Liver (tissue), 8 donors: ENCODE measurements at regions not wholly inside any gene's neighbourhood (a gene's known extent, or its start where the extent isn't known, plus 50 kb on each side); places are given as distances from the start of the nearest gene placed in this dataset.

Experiments used
- DNase-seq: peaks from one replicate; pipeline ENCODE4 v3.0.0-alpha.2; 2017; ENCODE audit warnings: low spot score
- H3K27ac ChIP-seq, 2 donors: one replicate each; pipeline ENCODE4 v1.7.0; 2013; ENCODE audit warnings: inconsistent platforms in 2 of 2, low read length in 2 of 2, control low read depth in 1 of 2, low read depth in 1 of 2, mild to moderate bottlenecking in 1 of 2
- H3K27me3 ChIP-seq, 4 donors: one replicate each; pipeline versions ENCODE4 v1.6.1 to v1.7.0; 2013; ENCODE audit warnings: low read length in 3 of 4, inconsistent platforms in 1 of 4, mild to moderate bottlenecking in 1 of 4, moderate library complexity in 1 of 4; ENCODE audit not compliant: control insufficient read depth in 4 of 4, insufficient read depth in 4 of 4
- H3K36me3 ChIP-seq, 4 donors: one replicate each; pipeline versions ENCODE4 v1.6.1 to v1.7.0; 2013; ENCODE audit warnings: low read length in 3 of 4, mild to moderate bottlenecking in 3 of 4, low read depth in 1 of 4, moderate library complexity in 1 of 4; ENCODE audit not compliant: control insufficient read depth in 4 of 4, insufficient read depth in 3 of 4
- H3K4me1 ChIP-seq, 4 donors: one replicate each; pipeline versions ENCODE4 v1.6.1 to v1.7.0; 2013; ENCODE audit warnings: low read length in 3 of 4, mild to moderate bottlenecking in 3 of 4, moderate library complexity in 1 of 4; ENCODE audit not compliant: control insufficient read depth in 4 of 4, insufficient read depth in 4 of 4
- H3K4me3 ChIP-seq, 3 donors: one replicate each; pipeline versions ENCODE4 v1.6.1 to v1.7.0; 2013; ENCODE audit warnings: low read length in 3 of 3, control low read depth in 1 of 3, low read depth in 1 of 3, mild to moderate bottlenecking in 1 of 3
- H3K9ac ChIP-seq, 2 donors: one replicate each; pipeline ENCODE4 v1.7.0; 2013; ENCODE audit warnings: low read length in 2 of 2, mild to moderate bottlenecking in 2 of 2, moderate library complexity in 2 of 2, control low read depth in 1 of 2, low read depth in 1 of 2
- H3K9me3 ChIP-seq, 4 donors: one replicate each; pipeline versions ENCODE4 v1.6.1 to v1.7.0; 2013; ENCODE audit warnings: low read length in 3 of 4; ENCODE audit not compliant: control insufficient read depth in 4 of 4
- EGR1 ChIP-seq, 2 donors: IDR thresholded peaks; 2 replicates each; pipeline ENCODE4 v1.6.1; 2016 to 2018; ENCODE audit warnings: antibody characterized with exemption in 2 of 2, low read depth in 2 of 2
- FOXA1 ChIP-seq: IDR thresholded peaks from 2 replicates; pipeline ENCODE4 v1.6.1; 2016; ENCODE audit warnings: antibody characterized with exemption
- FOXA2 ChIP-seq: IDR thresholded peaks from 2 replicates; pipeline ENCODE4 v1.6.1; 2016; ENCODE audit warnings: antibody characterized with exemption
- GABPA ChIP-seq, 2 donors: IDR thresholded peaks in 1 of 2; conservative IDR thresholded peaks in 1 of 2; 2 replicates each; pipeline ENCODE4 v1.6.1; 2016; ENCODE audit warnings: antibody characterized with exemption in 2 of 2, mild to moderate bottlenecking in 1 of 2, moderate library complexity in 1 of 2
- HNF4A ChIP-seq, 2 donors: conservative IDR thresholded peaks; 2 replicates each; pipeline ENCODE4 v1.6.1; 2016; ENCODE audit warnings: antibody characterized with exemption in 2 of 2, mild to moderate bottlenecking in 2 of 2
- HNF4G ChIP-seq: IDR thresholded peaks from 2 replicates; pipeline ENCODE4 v1.6.1; 2016; ENCODE audit warnings: antibody characterized with exemption
- JUND ChIP-seq, 2 donors: IDR thresholded peaks; 2 replicates each; pipeline ENCODE4 v1.6.1; 2016; ENCODE audit warnings: antibody characterized with exemption in 2 of 2
- NR2F2 ChIP-seq: IDR thresholded peaks from 2 replicates; pipeline ENCODE4 v1.6.1; 2016; ENCODE audit warnings: antibody characterized with exemption
- RAD21 ChIP-seq, 2 donors: IDR thresholded peaks; 2 replicates each; pipeline ENCODE4 v1.6.1; 2016; ENCODE audit warnings: antibody characterized with exemption in 2 of 2, mild to moderate bottlenecking in 2 of 2
- RXRA ChIP-seq, 2 donors: IDR thresholded peaks; 2 replicates each; pipeline ENCODE4 v1.6.1; 2017 to 2018; ENCODE audit warnings: antibody characterized with exemption in 2 of 2, mild to moderate bottlenecking in 1 of 2
- SP1 ChIP-seq: IDR thresholded peaks from 2 replicates; pipeline ENCODE4 v1.6.1; 2018; ENCODE audit warnings: antibody characterized with exemption, mild to moderate bottlenecking
- YY1 ChIP-seq: IDR thresholded peaks from 2 replicates; pipeline ENCODE4 v1.6.1; 2016; ENCODE audit warnings: antibody characterized with exemption, mild to moderate bottlenecking
- WGBS: extraction: QIAGEN DNeasy Blood & Tissue Kit; methylation state at CpG from one replicate; pipeline ENCODE4 v1.1.7; 2013; 5-methylcytosine and 5-hydroxymethylcytosine counted together
- TF ChIP-seq, protein P1 (sequence below): IDR thresholded peaks from 2 replicates; pipeline ENCODE4 v1.6.1; 2016; ENCODE audit warnings: antibody characterized with exemption
- TF ChIP-seq, protein P2 (sequence below): fragments of 150-350 bp; IDR thresholded peaks from 2 replicates; pipeline ENCODE4 v1.5.1; 2017; ENCODE audit warnings: improper control_type of control experiment, low read depth, low read length; ENCODE audit not compliant: missing input control
- TF ChIP-seq, protein P3 (sequence below): IDR thresholded peaks from 2 replicates; pipeline ENCODE4 v1.6.1; 2016; ENCODE audit warnings: antibody characterized with exemption
- TF ChIP-seq, protein P4 (sequence below): IDR thresholded peaks from 2 replicates; pipeline ENCODE4 v1.6.1; 2016; ENCODE audit warnings: antibody characterized with exemption, mild to moderate bottlenecking
- TF ChIP-seq, protein P5 (sequence below): IDR thresholded peaks from 2 replicates; pipeline ENCODE4 v1.6.1; 2016; ENCODE audit warnings: antibody characterized with exemption
- donor health status: healthy.
- donor health status: healthy.
- donor health status: healthy.
- donor health status: healthy.
- donor health status: healthy.

DNA sequence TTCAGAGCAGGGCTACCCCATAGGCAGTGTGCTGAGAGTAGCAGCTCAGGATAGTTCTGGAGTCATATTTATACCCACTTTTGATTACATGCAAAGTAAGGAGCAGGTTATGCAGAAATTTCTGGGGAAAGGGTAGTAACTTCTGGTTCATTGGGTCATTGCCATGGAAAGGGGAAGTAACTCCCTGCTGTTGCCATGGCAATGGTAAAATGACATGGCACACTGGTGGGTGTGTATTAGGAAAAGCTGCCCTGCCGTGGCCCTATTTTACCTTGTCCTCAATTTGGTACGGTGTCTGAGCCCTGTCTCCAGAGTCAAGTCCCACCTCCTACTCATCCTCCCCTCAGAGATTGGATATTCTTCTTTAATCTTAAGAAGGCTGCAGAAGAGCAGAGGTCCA lies 526.7 kb upstream of the TYRP1 start:
- no peaks in the 10 kb centered on the region for H3K27me3 ChIP-seq
- no peak overlapping the region for H3K9ac ChIP-seq
- H3K36me3 ChIP-seq, result no peaks in the 10 kb centered on the region
- no peak overlapping the region for H3K4me3 ChIP-seq
- DNase-seq, result no peak
- TF ChIP-seq, protein P1, sequence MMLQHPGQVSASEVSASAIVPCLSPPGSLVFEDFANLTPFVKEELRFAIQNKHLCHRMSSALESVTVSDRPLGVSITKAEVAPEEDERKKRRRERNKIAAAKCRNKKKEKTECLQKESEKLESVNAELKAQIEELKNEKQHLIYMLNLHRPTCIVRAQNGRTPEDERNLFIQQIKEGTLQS, result no peak
- TF ChIP-seq HNF4G, result no peak
- TF ChIP-seq RAD21 (IDR thresholded peaks at IDR 0.05), result no peak
- TF ChIP-seq, protein P2, sequence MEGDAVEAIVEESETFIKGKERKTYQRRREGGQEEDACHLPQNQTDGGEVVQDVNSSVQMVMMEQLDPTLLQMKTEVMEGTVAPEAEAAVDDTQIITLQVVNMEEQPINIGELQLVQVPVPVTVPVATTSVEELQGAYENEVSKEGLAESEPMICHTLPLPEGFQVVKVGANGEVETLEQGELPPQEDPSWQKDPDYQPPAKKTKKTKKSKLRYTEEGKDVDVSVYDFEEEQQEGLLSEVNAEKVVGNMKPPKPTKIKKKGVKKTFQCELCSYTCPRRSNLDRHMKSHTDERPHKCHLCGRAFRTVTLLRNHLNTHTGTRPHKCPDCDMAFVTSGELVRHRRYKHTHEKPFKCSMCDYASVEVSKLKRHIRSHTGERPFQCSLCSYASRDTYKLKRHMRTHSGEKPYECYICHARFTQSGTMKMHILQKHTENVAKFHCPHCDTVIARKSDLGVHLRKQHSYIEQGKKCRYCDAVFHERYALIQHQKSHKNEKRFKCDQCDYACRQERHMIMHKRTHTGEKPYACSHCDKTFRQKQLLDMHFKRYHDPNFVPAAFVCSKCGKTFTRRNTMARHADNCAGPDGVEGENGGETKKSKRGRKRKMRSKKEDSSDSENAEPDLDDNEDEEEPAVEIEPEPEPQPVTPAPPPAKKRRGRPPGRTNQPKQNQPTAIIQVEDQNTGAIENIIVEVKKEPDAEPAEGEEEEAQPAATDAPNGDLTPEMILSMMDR, result no peak
- no peak for TF ChIP-seq NR2F2
- TF ChIP-seq, protein P3, sequence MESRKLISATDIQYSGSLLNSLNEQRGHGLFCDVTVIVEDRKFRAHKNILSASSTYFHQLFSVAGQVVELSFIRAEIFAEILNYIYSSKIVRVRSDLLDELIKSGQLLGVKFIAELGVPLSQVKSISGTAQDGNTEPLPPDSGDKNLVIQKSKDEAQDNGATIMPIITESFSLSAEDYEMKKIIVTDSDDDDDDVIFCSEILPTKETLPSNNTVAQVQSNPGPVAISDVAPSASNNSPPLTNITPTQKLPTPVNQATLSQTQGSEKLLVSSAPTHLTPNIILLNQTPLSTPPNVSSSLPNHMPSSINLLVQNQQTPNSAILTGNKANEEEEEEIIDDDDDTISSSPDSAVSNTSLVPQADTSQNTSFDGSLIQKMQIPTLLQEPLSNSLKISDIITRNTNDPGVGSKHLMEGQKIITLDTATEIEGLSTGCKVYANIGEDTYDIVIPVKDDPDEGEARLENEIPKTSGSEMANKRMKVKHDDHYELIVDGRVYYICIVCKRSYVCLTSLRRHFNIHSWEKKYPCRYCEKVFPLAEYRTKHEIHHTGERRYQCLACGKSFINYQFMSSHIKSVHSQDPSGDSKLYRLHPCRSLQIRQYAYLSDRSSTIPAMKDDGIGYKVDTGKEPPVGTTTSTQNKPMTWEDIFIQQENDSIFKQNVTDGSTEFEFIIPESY, result no peak
- no peak for TF ChIP-seq FOXA2
- TF ChIP-seq, protein P4, sequence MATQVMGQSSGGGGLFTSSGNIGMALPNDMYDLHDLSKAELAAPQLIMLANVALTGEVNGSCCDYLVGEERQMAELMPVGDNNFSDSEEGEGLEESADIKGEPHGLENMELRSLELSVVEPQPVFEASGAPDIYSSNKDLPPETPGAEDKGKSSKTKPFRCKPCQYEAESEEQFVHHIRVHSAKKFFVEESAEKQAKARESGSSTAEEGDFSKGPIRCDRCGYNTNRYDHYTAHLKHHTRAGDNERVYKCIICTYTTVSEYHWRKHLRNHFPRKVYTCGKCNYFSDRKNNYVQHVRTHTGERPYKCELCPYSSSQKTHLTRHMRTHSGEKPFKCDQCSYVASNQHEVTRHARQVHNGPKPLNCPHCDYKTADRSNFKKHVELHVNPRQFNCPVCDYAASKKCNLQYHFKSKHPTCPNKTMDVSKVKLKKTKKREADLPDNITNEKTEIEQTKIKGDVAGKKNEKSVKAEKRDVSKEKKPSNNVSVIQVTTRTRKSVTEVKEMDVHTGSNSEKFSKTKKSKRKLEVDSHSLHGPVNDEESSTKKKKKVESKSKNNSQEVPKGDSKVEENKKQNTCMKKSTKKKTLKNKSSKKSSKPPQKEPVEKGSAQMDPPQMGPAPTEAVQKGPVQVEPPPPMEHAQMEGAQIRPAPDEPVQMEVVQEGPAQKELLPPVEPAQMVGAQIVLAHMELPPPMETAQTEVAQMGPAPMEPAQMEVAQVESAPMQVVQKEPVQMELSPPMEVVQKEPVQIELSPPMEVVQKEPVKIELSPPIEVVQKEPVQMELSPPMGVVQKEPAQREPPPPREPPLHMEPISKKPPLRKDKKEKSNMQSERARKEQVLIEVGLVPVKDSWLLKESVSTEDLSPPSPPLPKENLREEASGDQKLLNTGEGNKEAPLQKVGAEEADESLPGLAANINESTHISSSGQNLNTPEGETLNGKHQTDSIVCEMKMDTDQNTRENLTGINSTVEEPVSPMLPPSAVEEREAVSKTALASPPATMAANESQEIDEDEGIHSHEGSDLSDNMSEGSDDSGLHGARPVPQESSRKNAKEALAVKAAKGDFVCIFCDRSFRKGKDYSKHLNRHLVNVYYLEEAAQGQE, result no peak
- no peak for TF ChIP-seq HNF4A (conservative IDR thresholded peaks at IDR 0.05)
- TF ChIP-seq YY1, result no peak
- TF ChIP-seq EGR1 (IDR thresholded peaks at IDR 0.05; ENCODE audit: low read depth in 2 of 2), result no peak
- TF ChIP-seq JUND (IDR thresholded peaks at IDR 0.05), result no peak
- no peak for TF ChIP-seq GABPA (IDR thresholded peaks at IDR 0.05 in 1 of 2, conservative IDR thresholded peaks at IDR 0.05 in 1 of 2)
- TF ChIP-seq, protein P5, sequence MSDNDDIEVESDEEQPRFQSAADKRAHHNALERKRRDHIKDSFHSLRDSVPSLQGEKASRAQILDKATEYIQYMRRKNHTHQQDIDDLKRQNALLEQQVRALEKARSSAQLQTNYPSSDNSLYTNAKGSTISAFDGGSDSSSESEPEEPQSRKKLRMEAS, result no peak
- TF ChIP-seq RXRA (IDR thresholded peaks at IDR 0.05), result no peak
- H3K4me1 ChIP-seq, result no peaks in the 10 kb centered on the region
- H3K27ac ChIP-seq, result no peak overlapping the region
- no peaks in the 10 kb centered on the region for H3K9me3 ChIP-seq
- WGBS, result 60% methylated on average over 2 of the region's 2 CpGs

DNA sequence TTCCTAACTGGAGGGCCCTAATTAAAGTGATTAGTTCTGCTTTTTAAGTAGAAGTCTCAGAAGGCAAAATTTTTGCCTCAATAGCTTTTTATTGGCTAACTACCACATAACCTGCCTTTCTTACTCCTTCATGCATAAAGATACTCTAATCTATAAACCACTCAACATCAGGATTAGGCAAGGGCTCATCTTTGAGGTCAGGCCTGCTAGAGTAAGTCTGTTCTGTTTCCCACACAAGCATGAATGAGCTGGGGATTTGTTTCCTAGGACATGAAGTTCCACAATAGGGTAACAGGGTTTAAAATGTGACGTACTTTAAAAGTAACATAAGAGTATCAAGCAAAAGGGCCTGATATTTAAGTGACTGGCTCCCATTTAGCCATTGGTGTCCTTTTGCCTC lies 522.7 kb upstream of the TYRP1 start:
- no peak for DNase-seq
- 70% methylated on average over 1 of the region's 1 CpG for WGBS
- TF ChIP-seq, protein P5, result no peak
- no peak for TF ChIP-seq YY1
- no peak for TF ChIP-seq FOXA2
- TF ChIP-seq GABPA (IDR thresholded peaks at IDR 0.05 in 1 of 2, conservative IDR thresholded peaks at IDR 0.05 in 1 of 2), result no peak
- no peak for TF ChIP-seq NR2F2
- TF ChIP-seq, protein P3, result no peak
- no peak for TF ChIP-seq FOXA1
- no peak for TF ChIP-seq SP1
- TF ChIP-seq, protein P4, result no peak
- no peak for TF ChIP-seq EGR1 (IDR thresholded peaks at IDR 0.05; ENCODE audit: low read depth in 2 of 2)
- no peak for TF ChIP-seq HNF4G
- Histone ChIP-seq H3K27ac (no peak overlapping the region), H3K36me3 (no peaks in the 10 kb centered on the region), H3K27me3 (peaks cover 0 to 2% (median 0%) of the 10 kb centered on the region in 4 donors), H3K9ac (no peak overlapping the region), H3K4me1 (no peaks in the 10 kb centered on the region), H3K4me3 (no peak overlapping the region), H3K9me3 (no peaks in the 10 kb centered on the region)
